Upper lobe of right lung (tissue), 1 donor: ENCODE measurements at regions not wholly inside any gene's neighbourhood (a gene's known extent, or its start where the extent isn't known, plus 50 kb on each side); places are given as distances from the start of the nearest gene placed in this dataset.

Experiments used
- ATAC-seq: fragments of 200-7000 bp; cut with Tn5 transposase; one replicate; pipeline ENCODE4 v1.9.1; 2020; ENCODE audit warnings: mild to moderate bottlenecking, moderate library complexity
- DNase-seq: peaks from one replicate; pipeline ENCODE4 v3.0.0-alpha.2; 2020
- H3K27ac ChIP-seq: fragments of 200-600 bp; one replicate; pipeline ENCODE4 v1.8.0; 2022
- H3K27me3 ChIP-seq: fragments of 200-600 bp; one replicate; pipeline ENCODE4 v1.8.0; 2022; ENCODE audit warnings: mild to moderate bottlenecking
- H3K36me3 ChIP-seq: fragments of 200-600 bp; one replicate; pipeline ENCODE4 v1.8.0; 2022
- H3K4me1 ChIP-seq: fragments of 200-600 bp; one replicate; pipeline ENCODE4 v1.8.0; 2022
- H3K4me3 ChIP-seq: fragments of 200-600 bp; one replicate; pipeline ENCODE4 v1.8.0; 2022; ENCODE audit warnings: mild to moderate bottlenecking
- H3K9me3 ChIP-seq: fragments of 200-600 bp; one replicate; pipeline ENCODE4 v1.8.0; 2022
- CTCF ChIP-seq: fragments of 200-600 bp; IDR thresholded peaks from one replicate; pipeline ENCODE4 v1.8.0; 2022; ENCODE audit warnings: antibody characterized with exemption
- intact Hi-C: fragments of 100-400 bp; cut with DNase I; formaldehyde crosslinking; loops from one replicate; pipeline ENCODE4 v1.11.0; 2022
- donor health status: DM: no; HTN: yes; CAD: no; lungs with severe emphysema.

GRCh38 chr2:193566886-193567285, 1372.2 kb upstream of the TMEFF2 start:
- Histone ChIP-seq H3K4me1 (no peaks in the 10 kb centered on the region), H3K9me3 (no peaks in the 10 kb centered on the region), H3K27me3 (no peaks in the 10 kb centered on the region), H3K36me3 (no peaks in the 10 kb centered on the region), H3K27ac (no peak overlapping the region), H3K4me3 (no peak overlapping the region)
- ATAC-seq (no peak), DNase-seq (no peak)
- intact Hi-C loops, result no loop called here
- TF ChIP-seq CTCF, result no peak

GRCh38 chr2:193566276-193566675, 1371.5 kb upstream of the TMEFF2 start:
- TF ChIP-seq CTCF, result no peak
- Histone ChIP-seq H3K4me3 (no peak overlapping the region), H3K9me3 (no peaks in the 10 kb centered on the region), H3K4me1 (no peaks in the 10 kb centered on the region), H3K27me3 (no peaks in the 10 kb centered on the region), H3K36me3 (no peaks in the 10 kb centered on the region), H3K27ac (no peak overlapping the region)
- DNase-seq (no peak), ATAC-seq (no peak)
- intact Hi-C loops, result no loop called here

- no peak for TF ChIP-seq CTCF
- Histone ChIP-seq H3K4me3 (no peak overlapping the region), H3K9me3 (no peaks in the 10 kb centered on the region), H3K36me3 (no peaks in the 10 kb centered on the region), H3K4me1 (no peaks in the 10 kb centered on the region), H3K27me3 (no peaks in the 10 kb centered on the region), H3K27ac (no peak overlapping the region)
- DNase-seq (no peak), ATAC-seq (no peak)
- intact Hi-C loops, result no loop called here
Observed at GRCh38 chr2:193562031-193562430, 1367.3 kb upstream of the TMEFF2 start.

- Histone ChIP-seq H3K27me3 (no peaks in the 10 kb centered on the region), H3K36me3 (no peaks in the 10 kb centered on the region), H3K4me3 (no peak overlapping the region), H3K4me1 (no peaks in the 10 kb centered on the region), H3K27ac (no peak overlapping the region), H3K9me3 (no peaks in the 10 kb centered on the region)
- intact Hi-C loops, result no loop called here
- no peak for DNase-seq
- no peak for ATAC-seq
- no peak for TF ChIP-seq CTCF
Observed at GRCh38 chr2:193561054-193561453, 1366.3 kb upstream of the TMEFF2 start.

- Histone ChIP-seq H3K9me3 (no peaks in the 10 kb centered on the region), H3K4me3 (no peak overlapping the region), H3K4me1 (no peaks in the 10 kb centered on the region), H3K27ac (no peak overlapping the region), H3K36me3 (no peaks in the 10 kb centered on the region), H3K27me3 (no peaks in the 10 kb centered on the region)
- no peak for TF ChIP-seq CTCF
- no peak for ATAC-seq
- intact Hi-C loops, result no loop called here
- DNase-seq, result no peak
Observed at GRCh38 chr2:193556766-193557470, 1362.2 kb upstream of the TMEFF2 start.

GRCh38 chr2:193549661-193550060, 1354.9 kb upstream of the TMEFF2 start:
- Histone ChIP-seq H3K4me1 (no peaks in the 10 kb centered on the region), H3K27ac (no peak overlapping the region), H3K4me3 (no peak overlapping the region), H3K9me3 (no peaks in the 10 kb centered on the region), H3K27me3 (no peaks in the 10 kb centered on the region), H3K36me3 (no peaks in the 10 kb centered on the region)
- no peak for TF ChIP-seq CTCF
- DNase-seq (no peak), ATAC-seq (no peak)
- intact Hi-C loops, result no loop called here
